Colonic mucosa (tissue), 4 donors: ENCODE measurements at regions not wholly inside any gene's neighbourhood (a gene's known extent, or its start where the extent isn't known, plus 50 kb on each side); places are given as distances from the start of the nearest gene placed in this dataset.

Experiments used
- DNase-seq: peaks from one replicate; pipeline ENCODE4 v3.0.0-alpha.2; 2020
- H3K27ac ChIP-seq: fragments of 200-600 bp; one replicate; pipeline ENCODE4 v1.8.0; 2021
- H3K27me3 ChIP-seq: fragments of 200-600 bp; one replicate; pipeline ENCODE4 v1.8.0; 2021
- H3K36me3 ChIP-seq: fragments of 200-600 bp; one replicate; pipeline ENCODE4 v1.8.0; 2021
- H3K4me1 ChIP-seq: fragments of 200-600 bp; one replicate; pipeline ENCODE4 v1.8.0; 2021; ENCODE audit warnings: mild to moderate bottlenecking
- H3K4me3 ChIP-seq: fragments of 200-600 bp; one replicate; pipeline ENCODE4 v1.8.0; 2021
- H3K9ac ChIP-seq, 2 donors: one replicate each; pipeline ENCODE4 v1.7.0; 2013; ENCODE audit warnings: control low read depth in 2 of 2, low read depth in 2 of 2, low read length in 2 of 2
- H3K9me3 ChIP-seq: fragments of 200-600 bp; one replicate; pipeline ENCODE4 v1.8.0; 2021
- CTCF ChIP-seq: fragments of 200-600 bp; IDR thresholded peaks from one replicate; pipeline ENCODE4 v1.8.0; 2022; ENCODE audit warnings: antibody characterized with exemption, mild to moderate bottlenecking
- intact Hi-C: fragments of 100-400 bp; cut with DNase I; formaldehyde crosslinking; loops from one replicate; pipeline ENCODE4 v1.14.1; 2022
- donor health status: healthy.
- donor health status: DM: no; HTN: no; CAD: no.
- donor health status: DM: no; HTN: no; CAD: no.

GRCh38 chr5:104951829-104952228 is 1389.2 kb upstream of the NUDT12 start:
- Histone ChIP-seq H3K27me3 (no peaks in the 10 kb centered on the region), H3K36me3 (no peaks in the 10 kb centered on the region), H3K27ac (no peak overlapping the region), H3K4me3 (no peak overlapping the region), H3K4me1 (no peaks in the 10 kb centered on the region), H3K9me3 (no peaks in the 10 kb centered on the region), H3K9ac (no peak overlapping the region)
- intact Hi-C loops, result no loop called here
- no peak for TF ChIP-seq CTCF
- no peak for DNase-seq

- Histone ChIP-seq H3K27ac (no peak overlapping the region), H3K4me3 (no peak overlapping the region), H3K36me3 (no peaks in the 10 kb centered on the region), H3K27me3 (no peaks in the 10 kb centered on the region), H3K9ac (no peak overlapping the region), H3K4me1 (no peaks in the 10 kb centered on the region), H3K9me3 (no peaks in the 10 kb centered on the region)
- no peak for DNase-seq
- intact Hi-C loops, result no loop called here
- no peak for TF ChIP-seq CTCF
Measured at GRCh38 chr5:104947076-104947475, 1384.5 kb upstream of the NUDT12 start.

- intact Hi-C loops, result no loop called here
- no peaks in the 10 kb centered on the region for H3K9me3 ChIP-seq
Measured at GRCh38 chr5:104942735-104943134, 1380.1 kb upstream of the NUDT12 start.

GRCh38 chr5:104941030-104941645 is 1378.5 kb upstream of the NUDT12 start:
- intact Hi-C loops, result no loop called here
- H3K27me3 ChIP-seq, result no peaks in the 10 kb centered on the region
- no peak for TF ChIP-seq CTCF
- no peaks in the 10 kb centered on the region for H3K4me1 ChIP-seq
- H3K36me3 ChIP-seq, result no peaks in the 10 kb centered on the region
- H3K4me3 ChIP-seq, result no peak overlapping the region
- no peak for DNase-seq
- H3K9me3 ChIP-seq, result no peaks in the 10 kb centered on the region
- H3K27ac ChIP-seq, result no peak overlapping the region
- H3K9ac ChIP-seq, result no peak overlapping the region

More at GRCh38 chr5:104942735-104943134, 1380.1 kb upstream of the NUDT12 start:
- Histone ChIP-seq H3K36me3 (no peaks in the 10 kb centered on the region), H3K9ac (no peak overlapping the region), H3K27ac (no peak overlapping the region), H3K4me3 (no peak overlapping the region), H3K4me1 (no peaks in the 10 kb centered on the region), H3K27me3 (no peaks in the 10 kb centered on the region)
- no peak for TF ChIP-seq CTCF
- no peak for DNase-seq

- no peak for TF ChIP-seq CTCF
- DNase-seq, result no peak
- Histone ChIP-seq H3K36me3 (no peaks in the 10 kb centered on the region), H3K9ac (no peak overlapping the region), H3K4me1 (no peaks in the 10 kb centered on the region), H3K9me3 (no peaks in the 10 kb centered on the region), H3K4me3 (no peak overlapping the region), H3K27ac (no peak overlapping the region), H3K27me3 (no peaks in the 10 kb centered on the region)
- intact Hi-C loops, result no loop called here
Measured at GRCh38 chr5:104937598-104937997, 1375.0 kb upstream of the NUDT12 start.
